Right lobe of liver (tissue), 6 donors: ENCODE measurements at regions not wholly inside any gene's neighbourhood (a gene's known extent, or its start where the extent isn't known, plus 50 kb on each side); places are given as distances from the start of the nearest gene placed in this dataset.

Experiments
- ATAC-seq, 4 donors: fragments of 200-7000 bp; cut with Tn5 transposase; one replicate each; pipeline ENCODE4 v1.9.1; 2020; ENCODE audit warnings: mild to moderate bottlenecking in 4 of 4, moderate library complexity in 4 of 4
- DNase-seq, 3 donors: peaks; one replicate each; pipeline ENCODE4 v3.0.0-alpha.2; 2020
- H3K27ac ChIP-seq, 3 donors: fragments of 200-600 bp; one replicate each; pipeline ENCODE4 v1.8.0; 2022
- H3K27me3 ChIP-seq, 2 donors: fragments of 200-600 bp; one replicate each; pipeline ENCODE4 v1.8.0; 2022
- H3K36me3 ChIP-seq, 4 donors: fragments of 200-600 bp; sonication (generic) in 1 of 4; one replicate each; pipeline versions ENCODE4 v1.5.1 to v1.8.0; 2017 to 2022; ENCODE audit warnings: control low read depth in 1 of 4
- H3K4me1 ChIP-seq, 4 donors: fragments of 200-600 bp; sonication (generic) in 1 of 4; one replicate each; pipeline versions ENCODE4 v1.5.1 to v1.8.0; 2017 to 2022; ENCODE audit warnings: control low read depth in 1 of 4
- H3K4me3 ChIP-seq, 3 donors: fragments of 200-600 bp; one replicate each; pipeline ENCODE4 v1.8.0; 2022
- H3K9me3 ChIP-seq, 4 donors: fragments of 200-600 bp; sonication (generic) in 1 of 4; one replicate each; pipeline versions ENCODE4 v1.5.1 to v1.8.0; 2017 to 2022; ENCODE audit warnings: control low read depth in 1 of 4
- POLR2A ChIP-seq: fragments of 450-650 bp; IDR thresholded peaks from one replicate; pipeline ENCODE4 v1.6.1; 2017; ENCODE audit warnings: antibody characterized with exemption, mild to moderate bottlenecking
- whole genome bisulfite sequencing: methylation state at CpG from one replicate; pipeline ENCODE4 v1.1.6; 2018; ENCODE audit warnings: low coverage, low lambda C conversion rate; ENCODE audit not compliant: insufficient coverage; ENCODE audit errors: missing lambda C conversion rate; 5-methylcytosine and 5-hydroxymethylcytosine counted together
- intact Hi-C, 2 donors: fragments of 100-400 bp; cut with DNase I; formaldehyde crosslinking; loops; one replicate each; pipeline versions ENCODE4 v1.11.2 to v1.14.1; 2022
- TF ChIP-seq, protein P1 (sequence below), 4 donors: fragments of 200-600 bp in 3 of 4; fragments of 450-650 bp in 1 of 4; IDR thresholded peaks; one replicate each; pipeline versions ENCODE4 v1.5.1 to v1.8.0; 2016 to 2022; ENCODE audit warnings: antibody characterized with exemption in 4 of 4, mild to moderate bottlenecking in 2 of 4
- donor health status: DM: no; HTN: yes; CAD: no.
- donor health status: DM: no; HTN: no; CAD: no.
- donor health status: DM: no; HTN: no; CAD: no.
- donor health status: DM: no; HTN: yes; CAD: no.
- donor health status: DM: no; HTN: yes; CAD: no.

DNA sequence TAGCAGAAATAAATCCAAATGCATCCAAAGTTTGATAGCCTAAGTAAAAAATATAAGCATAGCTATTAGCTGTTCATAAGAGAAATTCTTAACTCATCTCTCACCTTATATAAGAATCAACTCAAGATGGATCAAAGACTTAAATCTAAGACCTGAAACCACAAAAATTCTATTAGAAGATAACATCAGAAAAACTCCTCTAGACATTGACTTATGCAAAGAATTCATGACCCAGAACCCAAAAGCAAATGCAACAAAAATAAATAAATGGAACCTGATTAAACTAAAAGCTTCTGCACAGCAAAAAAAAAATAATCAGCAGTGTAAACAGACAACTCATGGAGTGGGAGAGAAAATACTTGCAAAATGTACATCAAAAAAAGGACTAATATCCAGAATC, 184.3 kb downstream of the TFAP2A start:
- Histone ChIP-seq H3K27me3 (no peaks in the 10 kb centered on the region), H3K27ac (no peak overlapping the region), H3K9me3 (no peaks in the 10 kb centered on the region), H3K4me1 (no peaks in the 10 kb centered on the region), H3K36me3 (no peaks in the 10 kb centered on the region), H3K4me3 (no peak overlapping the region)
- DNase-seq = no peak
- no peak for ATAC-seq
- no peak for TF ChIP-seq POLR2A
- TF ChIP-seq, protein P1, sequence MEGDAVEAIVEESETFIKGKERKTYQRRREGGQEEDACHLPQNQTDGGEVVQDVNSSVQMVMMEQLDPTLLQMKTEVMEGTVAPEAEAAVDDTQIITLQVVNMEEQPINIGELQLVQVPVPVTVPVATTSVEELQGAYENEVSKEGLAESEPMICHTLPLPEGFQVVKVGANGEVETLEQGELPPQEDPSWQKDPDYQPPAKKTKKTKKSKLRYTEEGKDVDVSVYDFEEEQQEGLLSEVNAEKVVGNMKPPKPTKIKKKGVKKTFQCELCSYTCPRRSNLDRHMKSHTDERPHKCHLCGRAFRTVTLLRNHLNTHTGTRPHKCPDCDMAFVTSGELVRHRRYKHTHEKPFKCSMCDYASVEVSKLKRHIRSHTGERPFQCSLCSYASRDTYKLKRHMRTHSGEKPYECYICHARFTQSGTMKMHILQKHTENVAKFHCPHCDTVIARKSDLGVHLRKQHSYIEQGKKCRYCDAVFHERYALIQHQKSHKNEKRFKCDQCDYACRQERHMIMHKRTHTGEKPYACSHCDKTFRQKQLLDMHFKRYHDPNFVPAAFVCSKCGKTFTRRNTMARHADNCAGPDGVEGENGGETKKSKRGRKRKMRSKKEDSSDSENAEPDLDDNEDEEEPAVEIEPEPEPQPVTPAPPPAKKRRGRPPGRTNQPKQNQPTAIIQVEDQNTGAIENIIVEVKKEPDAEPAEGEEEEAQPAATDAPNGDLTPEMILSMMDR (IDR thresholded peaks at IDR 0.05) = no peak
- intact Hi-C loops = no loop called here

- no peaks in the 10 kb centered on the region for H3K36me3 ChIP-seq
- WGBS = 60% methylated on average over 3 of the region's 4 CpGs
- no peaks in the 10 kb centered on the region for H3K9me3 ChIP-seq
- ATAC-seq (no peak), DNase-seq (no peak)
- intact Hi-C loops = no loop called here
- H3K4me3 ChIP-seq = no peak overlapping the region
- no peaks in the 10 kb centered on the region for H3K4me1 ChIP-seq
- no peaks in the 10 kb centered on the region for H3K27me3 ChIP-seq
- H3K27ac ChIP-seq = no peak overlapping the region
- TF ChIP-seq, protein P1 (IDR thresholded peaks at IDR 0.05) = no peak
- no peak for TF ChIP-seq POLR2A
These were observed 191.0 kb downstream of the TFAP2A start for GRCh38 chr6:10223841-10224240.

DNA sequence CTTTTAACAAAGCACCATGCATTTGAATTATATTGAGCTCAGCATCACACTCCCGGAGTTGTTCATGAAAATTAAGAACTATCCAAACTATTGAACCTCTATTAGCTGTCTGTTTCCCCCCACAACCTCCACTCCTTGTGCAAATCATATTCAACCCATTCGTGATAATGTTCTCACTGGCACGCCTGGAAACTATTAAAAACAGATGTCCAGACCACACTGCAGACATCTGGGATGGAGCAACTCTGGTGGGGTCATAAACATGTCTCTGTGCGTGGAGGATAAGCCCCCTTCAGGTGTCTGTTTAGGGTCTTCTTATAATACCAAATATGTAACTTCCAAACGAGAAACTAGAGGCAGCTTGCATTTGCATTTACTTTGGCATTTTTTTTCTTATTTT, 193.7 kb downstream of the TFAP2A start:
- 53% methylated on average over 5 of the region's 5 CpGs for WGBS
- H3K36me3 ChIP-seq = no peaks in the 10 kb centered on the region
- H3K4me1 ChIP-seq = no peaks in the 10 kb centered on the region
- TF ChIP-seq, protein P1 (IDR thresholded peaks at IDR 0.05) = no peak
- TF ChIP-seq POLR2A = no peak
- ATAC-seq (no peak), DNase-seq (no peak)
- intact Hi-C loops = no loop called here
- no peak overlapping the region for H3K27ac ChIP-seq
- H3K9me3 ChIP-seq = no peaks in the 10 kb centered on the region
- no peak overlapping the region for H3K4me3 ChIP-seq
- H3K27me3 ChIP-seq = no peaks in the 10 kb centered on the region

- Histone ChIP-seq H3K4me3 (no peak overlapping the region), H3K27me3 (no peaks in the 10 kb centered on the region), H3K4me1 (no peaks in the 10 kb centered on the region), H3K27ac (no peak overlapping the region), H3K36me3 (no peaks in the 10 kb centered on the region), H3K9me3 (no peaks in the 10 kb centered on the region)
- ATAC-seq (no peak), DNase-seq (no peak)
- 40% methylated on average over 2 of the region's 2 CpGs for WGBS
- TF ChIP-seq POLR2A = no peak
- TF ChIP-seq, protein P1 (IDR thresholded peaks at IDR 0.05) = no peak
- intact Hi-C loops = no loop called here
These were observed 195.4 kb downstream of the TFAP2A start for GRCh38 chr6:10219510-10219909.

DNA sequence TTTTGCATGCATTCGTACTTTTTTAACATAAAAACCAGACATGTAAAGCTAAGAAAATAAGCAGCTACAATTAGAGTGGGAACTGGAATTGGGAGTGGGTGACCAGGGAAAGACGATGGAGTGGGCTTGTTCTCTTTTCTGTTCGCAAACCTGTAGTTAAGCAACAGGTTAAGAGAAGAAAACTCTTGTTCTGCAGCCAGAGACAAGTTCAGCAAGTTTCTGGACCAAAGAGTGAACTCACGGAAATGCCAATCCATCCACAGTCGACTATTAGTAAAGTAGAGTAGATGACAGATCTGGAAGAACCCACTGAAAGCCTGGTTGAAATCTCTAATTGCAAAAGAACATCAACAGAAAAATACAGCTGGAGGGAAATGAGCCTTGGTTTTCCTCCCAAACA, 197.8 kb downstream of the TFAP2A start:
- H3K27me3 ChIP-seq = no peaks in the 10 kb centered on the region
- ATAC-seq (no peak), DNase-seq (no peak)
- TF ChIP-seq POLR2A = no peak
- TF ChIP-seq, protein P1 (IDR thresholded peaks at IDR 0.05) = no peak
- H3K36me3 ChIP-seq = no peaks in the 10 kb centered on the region
- H3K4me3 ChIP-seq = no peak overlapping the region
- H3K9me3 ChIP-seq = no peaks in the 10 kb centered on the region
- intact Hi-C loops = no loop called here
- 44% methylated on average over 5 of the region's 5 CpGs for WGBS
- no peak overlapping the region for H3K27ac ChIP-seq
- H3K4me1 ChIP-seq = no peaks in the 10 kb centered on the region
